Thoracic aorta (tissue), 2 donors: ENCODE measurements at regions not wholly inside any gene's neighbourhood (a gene's known extent, or its start where the extent isn't known, plus 50 kb on each side); places are given as distances from the start of the nearest gene placed in this dataset.

Experiments
- ATAC-seq: fragments of 150-250 bp; one replicate; pipeline ENCODE4 v1.8.0; 2017; ENCODE audit warnings: low read depth; ENCODE audit not compliant: insufficient number of reproducible peaks, low FRiP score
- DNase-seq: peaks from one replicate; pipeline ENCODE4 v3.0.0-alpha.2; 2020; ENCODE audit warnings: low spot score
- H3K27ac ChIP-seq, 2 donors: fragments of 200-600 bp; sonication (generic); 1 replicate in 1 of 2; 2 replicates in 1 of 2; pipeline ENCODE4 v1.5.1; 2016; ENCODE audit warnings: mild to moderate bottlenecking in 2 of 2, moderate library complexity in 2 of 2
- H3K27me3 ChIP-seq: fragments of 200-600 bp; sonication (generic); replicated peaks from 2 replicates; pipeline ENCODE4 v1.6.0; 2016; ENCODE audit warnings: mild to moderate bottlenecking; ENCODE audit not compliant: insufficient read depth
- H3K36me3 ChIP-seq: fragments of 200-600 bp; sonication (generic); one replicate; pipeline ENCODE4 v1.5.1; 2016
- H3K4me1 ChIP-seq, 2 donors: fragments of 200-600 bp; sonication (generic); 1 replicate in 1 of 2; 2 replicates in 1 of 2; pipeline versions ENCODE4 v1.5.1 to v1.6.0; 2016; ENCODE audit warnings: low read depth in 2 of 2, mild to moderate bottlenecking in 1 of 2; ENCODE audit not compliant: control insufficient read depth in 1 of 2
- H3K4me3 ChIP-seq: fragments of 200-600 bp; sonication (generic); 2 replicates; pipeline ENCODE4 v1.5.1; 2016; ENCODE audit warnings: mild to moderate bottlenecking
- H3K9me3 ChIP-seq: fragments of 200-600 bp; sonication (generic); 2 replicates; pipeline ENCODE4 v1.5.1; 2016
- CTCF ChIP-seq: fragments of 200-600 bp; sonication (generic); IDR thresholded peaks from one replicate; pipeline ENCODE4 v1.5.1; 2019; ENCODE audit warnings: antibody characterized with exemption

GRCh38 chr14:101080922-101081593 lies 177.5 kb upstream of the RTL1 start:
- Histone ChIP-seq H3K4me3 (no peak overlapping the region), H3K27ac (no peak overlapping the region), H3K9me3 (no peaks in the 10 kb centered on the region), H3K4me1 (peaks cover 3 to 7% of the 10 kb centered on the region in 2 donors), H3K36me3 (no peaks in the 10 kb centered on the region), H3K27me3 (no peaks in the 10 kb centered on the region)
- ATAC-seq (no peak), DNase-seq (no peak)
- no peak for TF ChIP-seq CTCF

GRCh38 chr14:101082036-101082435 lies 178.5 kb upstream of the RTL1 start:
- Histone ChIP-seq H3K36me3 (no peaks in the 10 kb centered on the region), H3K4me3 (no peak overlapping the region), H3K27ac (no peak overlapping the region), H3K4me1 (peaks cover 3 to 5% of the 10 kb centered on the region in 2 donors), H3K9me3 (no peaks in the 10 kb centered on the region), H3K27me3 (no peaks in the 10 kb centered on the region)
- no peak for TF ChIP-seq CTCF
- ATAC-seq (no peak), DNase-seq (no peak)

GRCh38 chr14:101082436-101083384 lies 179.2 kb upstream of the RTL1 start:
- H3K4me3 ChIP-seq = no peak overlapping the region
- H3K27ac ChIP-seq = no peak overlapping the region
- no peaks in the 10 kb centered on the region for H3K36me3 ChIP-seq
- no peak for TF ChIP-seq CTCF
- H3K27me3 ChIP-seq = no peaks in the 10 kb centered on the region
- H3K4me1 ChIP-seq = no peaks in the 10 kb centered on the region
- no peak for DNase-seq
- H3K9me3 ChIP-seq = no peaks in the 10 kb centered on the region
- ATAC-seq = no peak

- no peaks in the 10 kb centered on the region for H3K9me3 ChIP-seq
- no peak overlapping the region for H3K27ac ChIP-seq
- no peak for TF ChIP-seq CTCF
- H3K4me3 ChIP-seq = no peak overlapping the region
- H3K36me3 ChIP-seq = no peaks in the 10 kb centered on the region
- H3K4me1 ChIP-seq = no peaks in the 10 kb centered on the region
- H3K27me3 ChIP-seq = no peaks in the 10 kb centered on the region
- DNase-seq (no peak), ATAC-seq (no peak)
These were observed 180.3 kb upstream of the RTL1 start for GRCh38 chr14:101083564-101084435.
